Panc1 (cell line): ENCODE measurements at regions not wholly inside any gene's neighbourhood (a gene's known extent, or its start where the extent isn't known, plus 50 kb on each side); places are given as distances from the start of the nearest gene placed in this dataset.

ENCODE experiments used
- POLR2AphosphoS5 ChIP-seq: IDR thresholded peaks from 2 replicates; pipeline ENCODE4 v1.6.1; 2012; ENCODE audit warnings: mild to moderate bottlenecking, low read depth, low read length, moderate library complexity
- TF ChIP-seq, protein P1 (sequence below): fragments of 450-650 bp; IDR thresholded peaks from 2 replicates; pipeline ENCODE4 v1.5.1; 2017; ENCODE audit warnings: mild to moderate bottlenecking
- TF ChIP-seq, protein P2 (sequence below), 2 experiments: IDR thresholded peaks; 2 replicates each; pipeline ENCODE4 v1.6.1; 2011 to 2012; ENCODE audit warnings: low read depth in 2 of 2, control low read depth in 1 of 2, low read length in 1 of 2, mild to moderate bottlenecking in 1 of 2, moderate library complexity in 1 of 2; ENCODE audit not compliant: insufficient read depth in 1 of 2

- TF ChIP-seq, protein P1, sequence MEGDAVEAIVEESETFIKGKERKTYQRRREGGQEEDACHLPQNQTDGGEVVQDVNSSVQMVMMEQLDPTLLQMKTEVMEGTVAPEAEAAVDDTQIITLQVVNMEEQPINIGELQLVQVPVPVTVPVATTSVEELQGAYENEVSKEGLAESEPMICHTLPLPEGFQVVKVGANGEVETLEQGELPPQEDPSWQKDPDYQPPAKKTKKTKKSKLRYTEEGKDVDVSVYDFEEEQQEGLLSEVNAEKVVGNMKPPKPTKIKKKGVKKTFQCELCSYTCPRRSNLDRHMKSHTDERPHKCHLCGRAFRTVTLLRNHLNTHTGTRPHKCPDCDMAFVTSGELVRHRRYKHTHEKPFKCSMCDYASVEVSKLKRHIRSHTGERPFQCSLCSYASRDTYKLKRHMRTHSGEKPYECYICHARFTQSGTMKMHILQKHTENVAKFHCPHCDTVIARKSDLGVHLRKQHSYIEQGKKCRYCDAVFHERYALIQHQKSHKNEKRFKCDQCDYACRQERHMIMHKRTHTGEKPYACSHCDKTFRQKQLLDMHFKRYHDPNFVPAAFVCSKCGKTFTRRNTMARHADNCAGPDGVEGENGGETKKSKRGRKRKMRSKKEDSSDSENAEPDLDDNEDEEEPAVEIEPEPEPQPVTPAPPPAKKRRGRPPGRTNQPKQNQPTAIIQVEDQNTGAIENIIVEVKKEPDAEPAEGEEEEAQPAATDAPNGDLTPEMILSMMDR = no peak
- TF ChIP-seq POLR2AphosphoS5 = no peak
- TF ChIP-seq, protein P2, sequence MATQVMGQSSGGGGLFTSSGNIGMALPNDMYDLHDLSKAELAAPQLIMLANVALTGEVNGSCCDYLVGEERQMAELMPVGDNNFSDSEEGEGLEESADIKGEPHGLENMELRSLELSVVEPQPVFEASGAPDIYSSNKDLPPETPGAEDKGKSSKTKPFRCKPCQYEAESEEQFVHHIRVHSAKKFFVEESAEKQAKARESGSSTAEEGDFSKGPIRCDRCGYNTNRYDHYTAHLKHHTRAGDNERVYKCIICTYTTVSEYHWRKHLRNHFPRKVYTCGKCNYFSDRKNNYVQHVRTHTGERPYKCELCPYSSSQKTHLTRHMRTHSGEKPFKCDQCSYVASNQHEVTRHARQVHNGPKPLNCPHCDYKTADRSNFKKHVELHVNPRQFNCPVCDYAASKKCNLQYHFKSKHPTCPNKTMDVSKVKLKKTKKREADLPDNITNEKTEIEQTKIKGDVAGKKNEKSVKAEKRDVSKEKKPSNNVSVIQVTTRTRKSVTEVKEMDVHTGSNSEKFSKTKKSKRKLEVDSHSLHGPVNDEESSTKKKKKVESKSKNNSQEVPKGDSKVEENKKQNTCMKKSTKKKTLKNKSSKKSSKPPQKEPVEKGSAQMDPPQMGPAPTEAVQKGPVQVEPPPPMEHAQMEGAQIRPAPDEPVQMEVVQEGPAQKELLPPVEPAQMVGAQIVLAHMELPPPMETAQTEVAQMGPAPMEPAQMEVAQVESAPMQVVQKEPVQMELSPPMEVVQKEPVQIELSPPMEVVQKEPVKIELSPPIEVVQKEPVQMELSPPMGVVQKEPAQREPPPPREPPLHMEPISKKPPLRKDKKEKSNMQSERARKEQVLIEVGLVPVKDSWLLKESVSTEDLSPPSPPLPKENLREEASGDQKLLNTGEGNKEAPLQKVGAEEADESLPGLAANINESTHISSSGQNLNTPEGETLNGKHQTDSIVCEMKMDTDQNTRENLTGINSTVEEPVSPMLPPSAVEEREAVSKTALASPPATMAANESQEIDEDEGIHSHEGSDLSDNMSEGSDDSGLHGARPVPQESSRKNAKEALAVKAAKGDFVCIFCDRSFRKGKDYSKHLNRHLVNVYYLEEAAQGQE (IDR thresholded peaks at IDR 0.05; ENCODE audit: insufficient read depth in 1 of 2, low read depth in 2 of 2, low read length in 1 of 2) = no peak
Observed at GRCh38 chr10:64635906-64636305, 1114.7 kb downstream of the REEP3 start.
